BLaER1 treated with 17β-estradiol and CSF1 and Interleukin-3, amounts not matched to agents 10 nM and 100 nM (cell line): ENCODE measurements at regions not wholly inside any gene's neighbourhood (a gene's known extent, or its start where the extent isn't known, plus 50 kb on each side); places are given as distances from the start of the nearest gene placed in this dataset.

Source experiments
- H3K27ac ChIP-seq, 11 experiments: shearing (Covaris generic); formaldehyde crosslinking; 2 replicates each; pipeline ENCODE4 v1.8.1; 2022
- H3K27me3 ChIP-seq, 11 experiments: shearing (Covaris generic); formaldehyde crosslinking; 2 replicates each; pipeline ENCODE4 v1.8.1; 2022
- H3K36me3 ChIP-seq, 11 experiments: shearing (Covaris generic); formaldehyde crosslinking; 2 replicates each; pipeline ENCODE4 v1.8.1; 2022
- H3K4me1 ChIP-seq, 10 experiments: shearing (Covaris generic); formaldehyde crosslinking; 2 replicates each; pipeline ENCODE4 v1.8.1; 2022
- H3K4me2 ChIP-seq, 11 experiments: shearing (Covaris generic); formaldehyde crosslinking; 2 replicates each; pipeline ENCODE4 v1.8.1; 2022
- H3K4me3 ChIP-seq, 10 experiments: shearing (Covaris generic); formaldehyde crosslinking; 2 replicates each; pipeline ENCODE4 v1.8.1; 2022
- H3K9ac ChIP-seq, 11 experiments: shearing (Covaris generic); formaldehyde crosslinking; 2 replicates each; pipeline ENCODE4 v1.8.1; 2022
- H3K9me3 ChIP-seq, 11 experiments: shearing (Covaris generic); formaldehyde crosslinking; replicated peaks in 1 of 11; 2 replicates each; pipeline ENCODE4 v1.8.1; 2022
- H4K20me1 ChIP-seq, 11 experiments: shearing (Covaris generic); formaldehyde crosslinking; 2 replicates each; pipeline ENCODE4 v1.8.1; 2022
- Cebpa-rat ChIP-seq, 11 experiments: shearing (Covaris generic); IDR thresholded peaks; 2 replicates each; pipeline ENCODE4 v1.8.1; 2022

- no peak overlapping the region for H3K4me2 ChIP-seq
- H3K27me3 ChIP-seq = no peaks in the 10 kb centered on the region
- H4K20me1 ChIP-seq = no peaks in the 10 kb centered on the region
- no peak for TF ChIP-seq Cebpa-rat (IDR thresholded peaks at IDR 0.05)
- no peaks in the 10 kb centered on the region for H3K36me3 ChIP-seq
- peaks cover 0 to 16% (median 0%) of the 10 kb centered on the region in 10 experiments; a peak in 2 of 20 replicates for H3K4me1 ChIP-seq
- H3K9me3 ChIP-seq = no peaks in the 10 kb centered on the region
- H3K27ac ChIP-seq = no peak overlapping the region
- H3K4me3 ChIP-seq = no peak overlapping the region
- H3K9ac ChIP-seq = no peak overlapping the region
These were observed 474.1 kb upstream of the BTBD3 start for GRCh38 chr20:11443382-11444119.

- H3K36me3 ChIP-seq = no peaks in the 10 kb centered on the region
- TF ChIP-seq Cebpa-rat (IDR thresholded peaks at IDR 0.05) = no peak
- H3K4me2 ChIP-seq = peak overlapping the region in 2 of 11 experiments; percentile 12; a peak in 2 of 22 replicates
- no peaks in the 10 kb centered on the region for H4K20me1 ChIP-seq
- H3K4me3 ChIP-seq = no peak overlapping the region
- H3K9ac ChIP-seq = no peak overlapping the region
- H3K27ac ChIP-seq = no peak overlapping the region
- H3K4me1 ChIP-seq = peaks cover 0 to 16% (median 0%) of the 10 kb centered on the region in 10 experiments; a peak in 2 of 20 replicates
- H3K9me3 ChIP-seq = peaks cover 0 to 4% (median 0%) of the 10 kb centered on the region in 11 experiments; a peak in 3 of 22 replicates
- H3K27me3 ChIP-seq = no peaks in the 10 kb centered on the region
These were observed 472.5 kb upstream of the BTBD3 start for GRCh38 chr20:11445161-11445560.

- no peak for TF ChIP-seq Cebpa-rat (IDR thresholded peaks at IDR 0.05)
- Histone ChIP-seq H3K9me3 (peaks cover 0 to 7% (median 0%) of the 10 kb centered on the region in 11 experiments; a peak in 3 of 22 replicates), H3K9ac (no peak overlapping the region), H3K4me2 (peak overlapping the region in 1 of 11 experiments; percentile 7; a peak in 1 of 22 replicates), H4K20me1 (no peaks in the 10 kb centered on the region), H3K4me1 (peaks cover 0 to 16% (median 0%) of the 10 kb centered on the region in 10 experiments; a peak in 2 of 20 replicates), H3K4me3 (no peak overlapping the region), H3K27ac (no peak overlapping the region), H3K27me3 (no peaks in the 10 kb centered on the region), H3K36me3 (no peaks in the 10 kb centered on the region)
These were observed 471.8 kb upstream of the BTBD3 start for GRCh38 chr20:11445891-11446290.

- Histone ChIP-seq H3K27me3 (no peaks in the 10 kb centered on the region), H3K27ac (no peak overlapping the region), H3K9me3 (peaks cover 0 to 7% (median 0%) of the 10 kb centered on the region in 11 experiments; a peak in 3 of 22 replicates), H3K4me1 (peaks cover 7 to 27% (median 9%) of the 10 kb centered on the region in 10 experiments; a peak in 17 of 20 replicates), H3K36me3 (no peaks in the 10 kb centered on the region), H3K9ac (no peak overlapping the region), H4K20me1 (no peaks in the 10 kb centered on the region), H3K4me2 (peak overlapping the region in 2 of 11 experiments; percentile 17 to 33; a peak in 1 of 22 replicates), H3K4me3 (no peak overlapping the region)
- no peak for TF ChIP-seq Cebpa-rat (IDR thresholded peaks at IDR 0.05)
These were observed 470.2 kb upstream of the BTBD3 start for GRCh38 chr20:11447371-11448100.

GRCh38 chr20:11448554-11448953 lies 469.1 kb upstream of the BTBD3 start:
- no peak overlapping the region for H3K4me2 ChIP-seq
- H3K36me3 ChIP-seq = no peaks in the 10 kb centered on the region
- H3K9me3 ChIP-seq = peaks cover 0 to 7% (median 0%) of the 10 kb centered on the region in 11 experiments; a peak in 3 of 22 replicates
- H3K27ac ChIP-seq = no peak overlapping the region
- H3K4me3 ChIP-seq = no peak overlapping the region
- no peak for TF ChIP-seq Cebpa-rat (IDR thresholded peaks at IDR 0.05)
- peaks cover 7 to 37% (median 19%) of the 10 kb centered on the region in 10 experiments; a peak in 18 of 20 replicates for H3K4me1 ChIP-seq
- no peaks in the 10 kb centered on the region for H4K20me1 ChIP-seq
- H3K9ac ChIP-seq = no peak overlapping the region
- H3K27me3 ChIP-seq = no peaks in the 10 kb centered on the region

- peak overlapping the region; percentile 7 to 70 (median 29); a peak in 15 of 22 replicates for H3K4me2 ChIP-seq
- H3K27ac ChIP-seq = peak overlapping the region in 6 of 11 experiments; percentile 7 to 65 (median 52); a peak in 9 of 22 replicates
- TF ChIP-seq Cebpa-rat (IDR thresholded peaks at IDR 0.05) = no peak
- no peaks in the 10 kb centered on the region for H3K27me3 ChIP-seq
- no peak overlapping the region for H3K4me3 ChIP-seq
- peaks cover 7 to 45% (median 24%) of the 10 kb centered on the region in 10 experiments; a peak in 18 of 20 replicates for H3K4me1 ChIP-seq
- H4K20me1 ChIP-seq = no peaks in the 10 kb centered on the region
- peak overlapping the region in 2 of 11 experiments; percentile 16 to 39; a peak in 2 of 22 replicates for H3K9ac ChIP-seq
- H3K36me3 ChIP-seq = no peaks in the 10 kb centered on the region
- H3K9me3 ChIP-seq = peaks cover 0 to 7% (median 0%) of the 10 kb centered on the region in 11 experiments; a peak in 3 of 22 replicates
These were observed 465.9 kb upstream of the BTBD3 start for GRCh38 chr20:11451793-11452291.

GRCh38 chr20:11452326-11452725 lies 465.4 kb upstream of the BTBD3 start:
- TF ChIP-seq Cebpa-rat (IDR thresholded peaks at IDR 0.05) = no peak
- peaks cover 7 to 50% (median 27%) of the 10 kb centered on the region in 10 experiments; a peak in 18 of 20 replicates for H3K4me1 ChIP-seq

GRCh38 chr20:11453430-11453829 lies 464.3 kb upstream of the BTBD3 start:
- no peak for TF ChIP-seq Cebpa-rat (IDR thresholded peaks at IDR 0.05)

More at GRCh38 chr20:11452326-11452725, 465.4 kb upstream of the BTBD3 start:
- H3K4me3 ChIP-seq = no peak overlapping the region
- H3K9me3 ChIP-seq = peaks cover 0 to 7% (median 0%) of the 10 kb centered on the region in 11 experiments; a peak in 3 of 22 replicates
- H3K9ac ChIP-seq = peak overlapping the region in 1 of 11 experiments; percentile 39; a peak in 2 of 22 replicates
- H3K36me3 ChIP-seq = no peaks in the 10 kb centered on the region
- H4K20me1 ChIP-seq = no peaks in the 10 kb centered on the region
- H3K27ac ChIP-seq = peak overlapping the region in 5 of 11 experiments; percentile 22 to 65 (median 57); a peak in 9 of 22 replicates
- H3K4me2 ChIP-seq = peak overlapping the region; percentile 7 to 70 (median 29); a peak in 14 of 22 replicates
- H3K27me3 ChIP-seq = no peaks in the 10 kb centered on the region

More at GRCh38 chr20:11453430-11453829, 464.3 kb upstream of the BTBD3 start:
- peak overlapping the region in 5 of 11 experiments; percentile 15 to 65 (median 57); a peak in 6 of 22 replicates for H3K27ac ChIP-seq
- H3K9ac ChIP-seq = no peak overlapping the region
- H3K36me3 ChIP-seq = no peaks in the 10 kb centered on the region
- H3K4me2 ChIP-seq = peak overlapping the region in 7 of 11 experiments; percentile 7 to 70 (median 62); a peak in 11 of 22 replicates
- H3K4me3 ChIP-seq = no peak overlapping the region
- no peaks in the 10 kb centered on the region for H3K27me3 ChIP-seq
- peaks cover 0 to 7% (median 0%) of the 10 kb centered on the region in 11 experiments; a peak in 3 of 22 replicates for H3K9me3 ChIP-seq
- H4K20me1 ChIP-seq = no peaks in the 10 kb centered on the region
- H3K4me1 ChIP-seq = peaks cover 18 to 61% (median 38%) of the 10 kb centered on the region in 10 experiments
